Astrocyte (in vitro differentiated cells and primary cell): ENCODE measurements at regions not wholly inside any gene's neighbourhood (a gene's known extent, or its start where the extent isn't known, plus 50 kb on each side); places are given as distances from the start of the nearest gene placed in this dataset.
"Not testable (repeated sequence)": the region's sequence is repeated elsewhere in the genome, so short reads cannot be mapped to it uniquely, and the experiment has no call there.

Source experiments
- DNase-seq: peaks from one replicate; pipeline ENCODE4 v3.0.0-alpha.2; 2010; ENCODE audit warnings: low read depth
- FAIRE-seq: peaks from 2 replicates; lab custom pipeline; 2011; peaks lifted over from hg19 to GRCh38; lab: Jason Lieb, UNC
- H2AFZ ChIP-seq: 2 replicates; pipeline ENCODE4 v1.6.0; 2012; ENCODE audit warnings: low read depth, low read length, inconsistent platforms
- H3K27ac ChIP-seq: 2 replicates; pipeline ENCODE4 v1.5.1; 2011; ENCODE audit warnings: low read depth, low read length, inconsistent platforms
- H3K27me3 ChIP-seq: 2 replicates; pipeline ENCODE4 v1.6.0; 2011; ENCODE audit warnings: low read length, inconsistent platforms; ENCODE audit not compliant: insufficient read depth
- H3K36me3 ChIP-seq: 2 replicates; pipeline ENCODE4 v1.5.1; 2011; ENCODE audit warnings: low read length, inconsistent platforms; ENCODE audit not compliant: insufficient read depth
- H3K4me1 ChIP-seq: 2 replicates; pipeline ENCODE4 v1.5.1; 2011; ENCODE audit warnings: low read length, inconsistent platforms; ENCODE audit not compliant: insufficient read depth
- H3K4me2 ChIP-seq: 2 replicates; pipeline ENCODE4 v1.6.0; 2012; ENCODE audit warnings: low read length, inconsistent platforms
- H3K4me3 ChIP-seq: 2 replicates; pipeline ENCODE4 v1.5.1; 2011; ENCODE audit warnings: low read depth, mild to moderate bottlenecking, low read length, inconsistent platforms; ENCODE audit not compliant: insufficient read depth
- H3K79me2 ChIP-seq: 2 replicates; pipeline ENCODE4 v1.6.0; 2012; ENCODE audit warnings: mild to moderate bottlenecking, low read length, inconsistent platforms; ENCODE audit not compliant: insufficient read depth
- H3K9ac ChIP-seq: 2 replicates; pipeline ENCODE4 v1.6.0; 2012; ENCODE audit warnings: mild to moderate bottlenecking, low read length, inconsistent platforms
- H3K9me3 ChIP-seq: 2 replicates; pipeline ENCODE4 v1.5.1; 2012; ENCODE audit warnings: low read depth, mild to moderate bottlenecking, low read length, inconsistent platforms; ENCODE audit not compliant: insufficient read depth
- H4K20me1 ChIP-seq: 2 replicates; pipeline ENCODE4 v1.6.0; 2012; ENCODE audit warnings: low read length, inconsistent platforms; ENCODE audit not compliant: insufficient read depth
- H3K27ac Mint-ChIP-seq: one replicate; pipeline ENCODE4 v1.8.0; 2021; ENCODE audit warnings: mild to moderate bottlenecking, mixed read lengths; ENCODE audit not compliant: unreplicated experiment
- H3K27me3 Mint-ChIP-seq: one replicate; pipeline ENCODE4 v1.8.0; 2021; ENCODE audit warnings: low read depth, mixed read lengths; ENCODE audit not compliant: unreplicated experiment
- H3K36me3 Mint-ChIP-seq: one replicate; pipeline ENCODE4 v1.8.0; 2021; ENCODE audit warnings: low read depth, mixed read lengths; ENCODE audit not compliant: unreplicated experiment
- H3K4me1 Mint-ChIP-seq: one replicate; pipeline ENCODE4 v1.8.0; 2021; ENCODE audit warnings: low read depth, mixed read lengths; ENCODE audit not compliant: unreplicated experiment
- H3K4me3 Mint-ChIP-seq: one replicate; pipeline ENCODE4 v1.8.0; 2021; ENCODE audit warnings: mild to moderate bottlenecking, moderate library complexity, mixed read lengths; ENCODE audit not compliant: unreplicated experiment
- H3K9me3 Mint-ChIP-seq: one replicate; pipeline ENCODE4 v1.8.0; 2021; ENCODE audit warnings: mild to moderate bottlenecking, mixed read lengths; ENCODE audit not compliant: unreplicated experiment
- CTCF ChIP-seq: IDR thresholded peaks from 2 replicates; pipeline ENCODE4 v1.5.1; 2011; ENCODE audit warnings: low read depth, mild to moderate bottlenecking, inconsistent platforms, low read length, moderate library complexity; ENCODE audit not compliant: insufficient read depth
- EZH2 ChIP-seq: IDR thresholded peaks from 2 replicates; pipeline ENCODE4 v1.6.1; 2012; ENCODE audit warnings: mild to moderate bottlenecking, low read length, inconsistent platforms; ENCODE audit not compliant: insufficient read depth

GRCh38 chrX:35442421-35442820 lies 355.7 kb upstream of the MAGEB16 start:
- H3K79me2 ChIP-seq, result no peaks in the 10 kb centered on the region
- FAIRE-seq (no peak), DNase-seq (no peak)
- Mint-ChIP-seq H3K4me1 (no peaks in the 10 kb centered on the region), H3K27ac (no peak overlapping the region), H3K36me3 (no peaks in the 10 kb centered on the region), H3K27me3 (no peaks in the 10 kb centered on the region), H3K9me3 (no peaks in the 10 kb centered on the region), H3K4me3 (no peak overlapping the region)
- H3K36me3 ChIP-seq, result no peaks in the 10 kb centered on the region
- no peaks in the 10 kb centered on the region for H4K20me1 ChIP-seq
- no peak overlapping the region for H3K4me2 ChIP-seq
- H3K27ac ChIP-seq, result no peak overlapping the region
- H3K9me3 ChIP-seq, result no peaks in the 10 kb centered on the region
- no peak overlapping the region for H2AFZ ChIP-seq
- TF ChIP-seq EZH2, result no peak
- TF ChIP-seq CTCF, result no peak
- no peaks in the 10 kb centered on the region for H3K27me3 ChIP-seq
- H3K4me3 ChIP-seq, result no peak overlapping the region
- no peak overlapping the region for H3K9ac ChIP-seq
- H3K4me1 ChIP-seq, result no peaks in the 10 kb centered on the region

- not testable (repeated sequence) for DNase-seq, H4K20me1 ChIP-seq, H3K9ac ChIP-seq, H3K9me3 ChIP-seq, H3K36me3 ChIP-seq, H3K36me3 Mint-ChIP-seq, H3K4me3 Mint-ChIP-seq, H3K79me2 ChIP-seq, H3K4me3 ChIP-seq, H3K4me2 ChIP-seq, FAIRE-seq, H3K27ac ChIP-seq, H3K4me1 ChIP-seq, H2AFZ ChIP-seq, H3K27me3 Mint-ChIP-seq, H3K4me1 Mint-ChIP-seq, H3K27ac Mint-ChIP-seq, H3K27me3 ChIP-seq, H3K9me3 Mint-ChIP-seq
Measured at GRCh38 chrX:35443091-35443582, 355.0 kb upstream of the MAGEB16 start.

- no peaks in the 10 kb centered on the region for H3K9me3 Mint-ChIP-seq
- H3K27ac Mint-ChIP-seq, result no peak overlapping the region
- no peaks in the 10 kb centered on the region for H3K27me3 Mint-ChIP-seq
Measured at GRCh38 chrX:35444671-35445355, 353.3 kb upstream of the MAGEB16 start.

More at GRCh38 chrX:35444671-35445355, 353.3 kb upstream of the MAGEB16 start:
- DNase-seq, result no peak
- no peak overlapping the region for H3K9ac ChIP-seq
- H3K4me3 Mint-ChIP-seq, result no peak overlapping the region
- no peaks in the 10 kb centered on the region for H3K4me1 ChIP-seq
- no peak for FAIRE-seq
- H3K4me1 Mint-ChIP-seq, result no peaks in the 10 kb centered on the region
- no peak overlapping the region for H3K27ac ChIP-seq
- no peak overlapping the region for H2AFZ ChIP-seq
- H3K4me3 ChIP-seq, result no peak overlapping the region
- H4K20me1 ChIP-seq, result no peaks in the 10 kb centered on the region
- H3K27me3 ChIP-seq, result no peaks in the 10 kb centered on the region
- H3K9me3 ChIP-seq, result no peaks in the 10 kb centered on the region
- TF ChIP-seq EZH2, result no peak
- H3K4me2 ChIP-seq, result no peak overlapping the region
- H3K36me3 Mint-ChIP-seq, result no peaks in the 10 kb centered on the region
- no peaks in the 10 kb centered on the region for H3K36me3 ChIP-seq
- no peaks in the 10 kb centered on the region for H3K79me2 ChIP-seq
